IPS DF 19.7 (cell line): ENCODE measurements at regions not wholly inside any gene's neighbourhood (a gene's known extent, or its start where the extent isn't known, plus 50 kb on each side); places are given as distances from the start of the nearest gene placed in this dataset.

Experiments used
- DNase-seq: peaks from one replicate; pipeline ENCODE4 v3.0.0-alpha.2; 2013; ENCODE audit warnings: low read depth, low spot score

- DNase-seq = no peak
These were observed 369.2 kb upstream of the PDE4D start for GRCh38 chr5:60262576-60263295.

- no peak for DNase-seq
These were observed 368.2 kb upstream of the PDE4D start for GRCh38 chr5:60261732-60262131.

GRCh38 chr5:60260658-60261057 lies 367.1 kb upstream of the PDE4D start:
- no peak for DNase-seq

- DNase-seq = no peak
These were observed 366.2 kb upstream of the PDE4D start for GRCh38 chr5:60259730-60260129.

- DNase-seq = no peak
These were observed 364.2 kb upstream of the PDE4D start for GRCh38 chr5:60257596-60258271.

GRCh38 chr5:60256546-60256945 lies 363.0 kb upstream of the PDE4D start:
- DNase-seq = no peak

GRCh38 chr5:60248901-60249300 lies 355.4 kb upstream of the PDE4D start:
- no peak for DNase-seq

GRCh38 chr5:60243713-60244112 lies 350.2 kb upstream of the PDE4D start:
- no peak for DNase-seq

- DNase-seq = no peak
These were observed 338.7 kb upstream of the PDE4D start for GRCh38 chr5:60232036-60232795.

GRCh38 chr5:60230456-60230855 lies 336.9 kb upstream of the PDE4D start:
- no peak for DNase-seq

- no peak for DNase-seq
These were observed 336.2 kb upstream of the PDE4D start for GRCh38 chr5:60229691-60230185.

- no peak for DNase-seq
These were observed 335.1 kb upstream of the PDE4D start for GRCh38 chr5:60228676-60229075.

GRCh38 chr5:60226128-60226527 lies 332.6 kb upstream of the PDE4D start:
- no peak for DNase-seq

- DNase-seq = no peak
These were observed 329.8 kb upstream of the PDE4D start for GRCh38 chr5:60223342-60223741.

GRCh38 chr5:60219921-60220320 lies 326.4 kb upstream of the PDE4D start:
- no peak for DNase-seq

- DNase-seq = no peak
These were observed 317.3 kb upstream of the PDE4D start for GRCh38 chr5:60210810-60211209.

- DNase-seq = no peak
These were observed 315.8 kb upstream of the PDE4D start for GRCh38 chr5:60209146-60209840.

GRCh38 chr5:60208716-60209115 lies 315.2 kb upstream of the PDE4D start:
- DNase-seq = no peak

GRCh38 chr5:60207040-60207439 lies 313.5 kb upstream of the PDE4D start:
- DNase-seq = no peak

GRCh38 chr5:60206234-60206633 lies 312.7 kb upstream of the PDE4D start:
- no peak for DNase-seq

GRCh38 chr5:60205071-60205470 lies 311.5 kb upstream of the PDE4D start:
- no peak for DNase-seq
